ENCODE measurements at regions not wholly inside any gene's neighbourhood (a gene's known extent, or its start where the extent isn't known, plus 50 kb on each side); places are given as distances from the start of the nearest gene placed in this dataset.
"Not testable (repeated sequence)": the region's sequence is repeated elsewhere in the genome, so short reads cannot be mapped to it uniquely, and the experiment has no call there.

DNA sequence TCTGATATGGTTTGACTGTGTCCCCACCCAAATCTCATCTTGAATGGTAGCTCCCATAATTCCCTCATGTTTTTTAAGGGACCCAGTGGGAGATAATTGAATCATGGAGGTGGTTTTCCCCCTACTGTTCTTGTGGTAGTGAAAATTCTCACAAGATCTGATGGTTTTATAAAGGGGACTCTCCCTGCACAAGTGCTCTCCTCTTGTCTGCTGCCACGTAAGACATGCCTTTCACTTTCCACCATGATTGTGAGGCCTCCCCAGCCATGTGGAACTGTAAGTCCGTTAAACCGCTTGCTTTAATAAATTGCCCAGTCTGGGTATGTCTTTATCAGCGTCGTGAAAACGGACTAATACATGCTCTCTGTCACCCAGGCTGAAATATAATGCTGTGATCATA lies 200.9 kb upstream of the SLIT2 start:
- DNase-seq (ENCODE audit: low read depth in 3 of 3), result no peak

DNA sequence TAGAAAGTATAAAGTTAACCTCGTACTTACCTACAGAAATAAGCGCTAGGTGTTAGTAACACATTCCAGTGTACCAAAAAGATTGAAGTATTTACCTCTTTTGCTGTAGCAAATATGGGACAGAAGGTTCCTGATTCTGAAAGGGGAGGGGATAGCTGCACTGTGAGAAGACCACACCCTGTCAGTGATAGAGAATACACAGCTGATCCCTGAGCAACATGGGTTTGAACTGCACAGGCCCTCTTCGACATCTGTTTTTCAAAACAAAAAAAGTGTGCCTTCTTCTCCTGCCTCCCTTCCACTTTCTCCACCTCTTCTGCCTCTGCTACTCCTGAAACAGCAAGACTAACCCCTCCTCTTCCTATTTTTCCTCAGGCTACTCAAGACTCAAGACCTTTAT lies 201.8 kb upstream of the SLIT2 start:
- no peak for DNase-seq (ENCODE audit: low read depth in 3 of 3)

DNA sequence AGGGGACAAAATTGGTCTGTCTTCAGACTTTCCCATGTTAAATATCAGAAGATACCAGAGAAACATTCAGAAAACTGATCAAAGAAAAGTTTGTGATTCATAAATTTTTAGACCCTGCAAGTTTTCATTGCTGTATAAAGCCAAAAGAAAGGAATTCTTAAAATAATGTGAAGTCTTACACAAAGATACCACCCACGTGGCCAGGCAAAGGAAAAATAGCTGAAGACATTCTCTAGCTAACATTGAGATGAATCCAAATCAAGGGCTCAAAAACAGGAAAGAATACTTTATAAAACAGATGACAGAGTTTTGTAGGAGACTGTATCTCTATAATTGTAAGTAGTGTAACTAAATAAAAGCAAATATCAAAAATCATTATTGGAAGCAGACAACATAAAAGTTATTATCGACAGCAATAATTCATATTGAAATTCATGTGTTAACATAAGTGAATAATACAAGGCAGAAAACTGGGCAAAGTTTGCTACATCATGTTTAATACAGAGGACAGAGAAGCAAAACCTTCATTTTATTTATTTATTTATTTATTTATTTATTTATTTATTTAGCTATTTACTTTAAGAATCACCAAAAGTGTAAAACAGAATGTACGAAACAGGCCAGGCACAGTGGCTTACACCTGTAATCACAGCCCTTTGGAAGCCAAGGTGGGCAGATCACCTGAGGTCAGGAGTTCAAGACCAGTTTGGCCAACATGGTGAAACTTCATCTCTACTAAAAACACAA lies 204.6 kb upstream of the SLIT2 start:
- no peak for DNase-seq (ENCODE audit: low read depth in 3 of 3)

DNA sequence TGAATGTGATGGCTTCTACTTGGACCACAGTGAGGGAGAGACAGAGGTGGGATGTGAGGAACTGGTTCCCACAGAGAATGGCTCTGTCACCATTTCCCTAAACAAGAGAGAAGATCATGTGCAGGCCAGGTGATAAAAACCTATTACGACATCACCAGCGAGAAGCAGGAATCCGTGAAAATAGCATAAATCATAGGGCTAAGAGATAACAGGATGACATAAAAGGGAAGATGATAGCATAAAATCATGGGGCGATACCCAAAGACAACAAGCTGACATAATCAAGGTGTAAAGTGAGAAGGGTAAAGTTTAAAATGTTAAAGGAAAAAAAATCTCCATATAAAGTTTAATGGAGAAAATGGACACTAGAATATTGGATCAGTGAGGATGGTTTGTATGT lies 205.5 kb upstream of the SLIT2 start:
- no peak for DNase-seq (ENCODE audit: low read depth in 3 of 3)

DNA sequence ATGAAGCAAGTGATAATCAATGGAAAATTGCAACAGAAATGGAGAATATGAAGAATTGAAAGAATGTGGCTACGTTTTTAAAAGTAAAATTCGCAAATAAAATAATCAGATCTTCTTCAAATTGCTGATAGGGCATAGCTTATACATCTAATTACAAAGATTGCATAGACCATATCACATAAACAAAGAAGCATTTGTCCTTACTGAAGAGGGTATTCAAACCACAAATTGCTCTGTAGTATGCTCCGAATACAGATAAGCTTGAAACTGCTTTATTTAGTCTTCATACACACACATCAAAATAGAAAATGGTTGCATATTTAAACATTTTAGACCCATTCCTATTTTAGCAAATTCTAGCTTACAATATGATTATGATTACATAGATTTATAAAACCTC lies 206.7 kb upstream of the SLIT2 start:
- DNase-seq (ENCODE audit: low read depth in 3 of 3), result no peak

DNA sequence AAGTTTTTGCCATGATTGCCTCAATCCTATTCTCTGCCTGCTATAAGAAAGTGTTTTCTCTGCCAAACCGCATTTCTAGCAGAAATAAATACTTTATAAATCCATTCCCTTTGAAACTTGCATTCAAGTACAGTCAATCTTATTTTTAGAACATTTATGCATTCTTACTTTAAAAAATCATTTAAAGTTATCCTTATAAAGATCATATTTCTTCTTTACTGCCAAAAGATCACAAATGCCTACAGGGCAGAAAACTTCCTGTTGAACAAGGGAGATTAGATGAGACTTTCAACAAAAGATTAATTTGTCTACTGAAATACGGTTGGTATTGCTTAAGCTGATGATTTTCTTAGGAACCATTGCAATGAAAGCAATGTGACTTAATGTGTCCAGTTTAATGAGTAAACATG lies 207.2 kb upstream of the SLIT2 start:
- DNase-seq (ENCODE audit: low read depth in 3 of 3), result no peak

DNA sequence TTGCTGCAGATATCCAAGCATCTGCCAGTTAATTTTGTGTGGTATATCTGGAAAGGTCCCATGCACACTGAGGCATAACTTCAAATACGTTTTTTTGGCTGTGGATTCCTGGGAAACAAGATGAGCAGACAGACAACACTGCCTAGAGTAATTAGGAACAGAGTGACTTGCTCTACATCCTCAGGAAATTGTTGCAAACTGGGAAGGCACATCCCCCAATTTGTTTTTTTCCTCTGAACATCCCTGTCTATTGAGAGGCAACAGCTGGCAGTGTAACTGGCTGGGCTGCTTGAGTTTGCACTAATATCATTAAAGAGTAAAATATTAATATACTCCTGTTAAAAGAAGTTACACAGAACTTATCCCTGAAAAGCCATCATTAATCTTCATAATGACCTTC lies 207.7 kb upstream of the SLIT2 start:
- DNase-seq (ENCODE audit: low read depth in 3 of 3), result no peak

DNA sequence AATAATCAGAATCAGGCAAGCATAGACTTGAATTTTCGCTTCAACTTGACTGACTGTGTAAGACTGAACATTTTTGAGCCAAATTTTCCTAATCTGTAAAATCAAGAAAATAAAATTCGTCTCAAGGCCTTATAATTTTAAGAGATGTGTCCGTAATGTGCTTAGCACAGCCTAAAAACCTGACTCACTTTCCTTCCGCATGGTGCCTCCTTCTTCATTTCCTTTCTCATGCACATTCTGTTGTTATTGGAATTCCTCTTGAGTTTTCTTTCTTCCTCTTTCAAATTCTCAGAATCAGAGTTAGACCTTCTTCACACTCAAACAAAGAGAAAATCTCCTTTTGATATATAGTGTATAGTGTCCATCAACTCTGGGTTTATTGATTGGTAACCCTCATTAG lies 208.9 kb upstream of the SLIT2 start:
- no peak for DNase-seq (ENCODE audit: low read depth in 3 of 3)

DNA sequence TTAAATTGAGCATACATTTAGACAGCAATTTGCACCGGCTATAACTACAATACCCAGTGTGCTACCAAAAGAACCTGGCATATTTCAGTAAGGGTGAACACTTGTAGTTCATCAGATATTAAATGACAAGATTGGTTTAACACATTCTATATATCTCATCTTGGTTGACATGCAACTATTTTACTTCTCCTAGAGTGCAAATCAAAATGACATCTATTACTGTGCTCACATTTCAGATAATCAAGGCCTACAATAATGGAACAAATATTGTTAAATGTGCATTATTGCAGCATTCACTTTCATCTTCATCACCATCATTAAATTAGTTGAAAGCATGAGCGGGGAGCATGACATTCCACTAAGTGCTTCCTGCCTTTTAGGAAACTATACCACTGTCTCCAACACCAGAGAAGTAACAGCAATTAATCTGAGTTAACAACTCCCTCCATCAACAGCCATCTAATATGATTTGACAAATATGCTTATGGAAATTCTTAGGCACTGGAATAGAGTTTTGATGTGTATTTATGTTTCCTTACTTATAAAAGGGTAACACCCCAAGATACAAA lies 209.8 kb upstream of the SLIT2 start:
- no peak for DNase-seq (ENCODE audit: low read depth in 3 of 3)

DNA sequence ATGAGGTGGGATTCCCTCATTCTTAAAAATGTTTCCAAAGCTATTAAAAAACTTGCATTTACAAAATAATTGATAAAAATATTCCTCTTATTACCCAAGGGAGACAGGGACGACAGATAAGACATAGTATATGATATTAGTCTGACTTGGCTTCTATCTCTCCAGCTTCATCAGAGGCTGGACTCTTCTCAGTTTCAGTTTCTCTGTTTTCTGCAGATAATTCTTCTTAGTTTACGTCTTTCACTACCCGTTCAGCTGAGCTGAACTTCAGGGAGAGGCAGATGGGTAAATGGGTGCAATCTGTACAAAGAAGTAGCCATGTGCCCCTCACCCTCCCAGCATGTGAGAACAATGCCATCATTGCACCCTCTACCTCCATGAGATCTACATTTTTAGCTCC lies 214.0 kb upstream of the SLIT2 start:
- DNase-seq (ENCODE audit: low read depth in 3 of 3), result no peak

DNA sequence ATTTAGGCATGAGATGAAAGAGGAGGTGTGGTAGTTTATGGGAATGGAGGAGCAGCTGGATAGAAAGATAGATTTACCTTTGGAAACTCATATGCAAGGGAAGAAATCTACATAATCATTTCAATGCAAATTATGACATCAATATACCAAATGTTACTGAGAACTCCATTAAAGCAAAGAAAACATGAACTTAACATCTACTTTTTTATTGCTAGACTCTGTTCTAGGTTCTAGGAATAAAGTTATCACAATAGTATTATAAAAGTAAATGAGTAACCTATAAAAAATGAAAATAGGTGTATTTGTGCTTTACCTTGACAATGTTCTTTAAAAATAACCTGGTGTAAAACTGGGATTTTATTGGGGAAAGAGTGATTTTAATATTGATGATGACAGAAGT lies 221.6 kb upstream of the SLIT2 start:
- DNase-seq (ENCODE audit: low read depth in 3 of 3), result no peak

DNA sequence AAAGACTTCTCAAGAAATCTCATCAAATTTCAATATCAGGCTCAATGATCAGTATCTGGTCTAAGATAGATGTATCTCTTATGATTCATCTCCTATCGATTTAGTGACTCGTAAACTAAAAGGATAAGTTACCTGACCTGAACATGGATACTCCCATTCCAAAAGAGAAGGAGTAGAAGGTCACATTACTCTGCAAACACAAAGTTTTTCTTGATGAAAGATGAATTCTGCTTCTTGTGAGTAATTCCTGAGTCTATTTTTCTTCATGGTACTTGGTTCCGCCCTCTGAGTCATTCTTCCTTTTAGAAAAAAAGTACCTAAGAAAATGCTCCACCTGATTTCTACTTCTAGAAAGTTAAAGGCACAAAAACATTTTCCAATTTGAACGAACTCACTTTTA lies 223.1 kb upstream of the SLIT2 start:
- no peak for DNase-seq (ENCODE audit: low read depth in 3 of 3)

DNA sequence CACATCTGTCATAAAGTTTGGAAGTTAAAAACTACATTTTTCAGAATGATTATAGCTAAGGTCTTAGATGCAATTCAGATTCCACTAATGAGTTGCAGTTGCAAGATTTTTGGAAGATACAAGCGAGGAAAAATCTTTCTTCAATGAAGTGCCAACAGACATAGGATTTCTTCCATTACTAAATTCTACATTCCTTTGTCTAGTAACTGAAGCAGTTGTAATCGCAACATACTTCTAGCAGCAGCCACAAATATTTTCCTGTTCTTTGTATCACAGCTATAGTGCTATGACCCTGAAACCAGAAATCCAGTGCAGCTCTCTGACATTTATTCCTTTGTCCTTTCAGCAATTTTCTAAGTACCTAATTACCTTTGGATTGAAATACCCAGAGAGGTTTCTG lies 225.2 kb upstream of the SLIT2 start:
- no peak for DNase-seq (ENCODE audit: low read depth in 3 of 3)

DNA sequence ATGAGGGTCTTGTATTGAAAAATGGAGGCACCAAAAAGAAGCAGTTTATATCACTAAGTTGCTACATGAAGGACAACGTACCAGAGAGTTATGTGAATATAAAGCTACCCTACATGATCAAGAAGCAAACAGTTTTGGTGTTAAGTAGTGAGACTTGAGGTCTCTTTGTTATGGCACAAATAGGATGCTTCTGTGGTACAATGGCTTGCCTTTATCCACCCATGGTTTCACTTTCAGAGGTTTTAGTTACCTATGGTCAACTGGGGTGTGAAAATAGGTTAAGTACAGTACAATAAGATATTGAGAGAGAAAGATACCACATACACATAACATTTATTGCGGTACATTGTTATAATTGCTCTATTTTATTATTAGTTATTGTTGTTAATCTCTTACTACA lies 229.2 kb upstream of the SLIT2 start:
- no peak for DNase-seq (ENCODE audit: low read depth in 3 of 3)

DNA sequence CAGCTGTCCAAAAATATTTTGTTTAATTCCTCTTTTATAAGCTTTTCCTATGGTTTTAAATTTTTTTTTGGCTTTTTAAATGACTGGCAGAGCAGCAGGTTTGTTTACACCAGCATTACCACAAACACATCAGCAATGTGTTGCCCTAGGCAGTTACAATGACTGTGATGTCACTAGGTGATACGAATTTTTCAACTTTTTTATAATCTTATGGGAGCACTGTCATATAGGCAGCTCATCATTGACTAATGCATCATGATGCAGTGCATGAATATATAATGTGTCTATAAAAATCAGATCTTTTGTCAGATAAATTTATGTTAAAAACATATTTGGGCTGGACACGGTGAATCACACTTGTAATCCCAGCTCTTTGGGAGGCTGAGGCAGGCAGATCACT lies 231.6 kb upstream of the SLIT2 start:
- no peak for DNase-seq (ENCODE audit: low read depth in 3 of 3)

DNA sequence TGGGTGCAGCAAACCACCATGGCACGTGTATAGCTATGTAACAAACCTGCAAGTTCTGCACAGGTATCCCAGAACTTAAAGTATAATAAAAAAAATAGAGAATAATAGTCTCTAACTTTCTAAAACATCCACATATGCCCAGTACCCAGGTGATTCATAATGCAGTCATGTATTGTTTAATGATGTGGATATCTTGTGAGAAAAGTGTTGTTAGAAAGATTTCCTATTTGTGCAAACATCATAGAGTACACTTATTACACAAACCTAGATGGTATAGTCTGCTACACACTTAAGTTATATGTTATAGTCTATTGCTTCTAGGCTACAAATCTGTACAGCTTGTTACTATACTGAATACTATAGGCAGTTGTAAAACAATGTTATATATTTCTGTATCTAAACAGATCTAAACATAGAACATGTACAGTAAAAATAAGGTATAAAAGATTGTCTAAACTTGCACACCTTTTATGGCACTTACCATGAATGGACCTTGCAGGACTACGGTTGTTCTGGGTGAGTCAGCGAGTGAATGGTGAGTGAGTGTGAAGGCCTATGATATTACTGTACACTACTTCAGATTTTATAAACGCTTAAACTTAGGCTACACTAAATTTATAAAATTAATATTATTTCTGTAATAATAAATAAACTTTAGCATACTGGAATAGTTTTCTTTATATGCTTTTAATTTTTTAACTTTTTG lies 232.2 kb upstream of the SLIT2 start:
- DNase-seq (ENCODE audit: low read depth in 3 of 3), result no peak

DNA sequence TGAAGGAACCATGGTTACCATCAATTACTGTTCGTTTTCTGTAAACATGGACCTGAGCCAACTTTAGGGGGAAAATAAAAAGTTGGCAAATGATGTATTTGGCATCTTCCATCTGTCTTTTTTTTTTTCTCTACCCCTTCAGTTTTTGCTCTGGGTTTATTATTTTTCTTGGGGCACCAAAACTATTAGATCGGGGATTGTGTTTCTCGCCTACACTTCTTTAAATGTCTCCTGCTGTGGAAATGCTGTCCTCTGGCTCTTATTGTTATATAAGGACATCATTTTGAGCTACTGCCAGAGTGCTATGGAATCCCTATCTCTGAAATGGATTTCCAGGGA lies 234.0 kb upstream of the SLIT2 start:
- DNase-seq (ENCODE audit: low read depth in 3 of 3), result no peak

DNA sequence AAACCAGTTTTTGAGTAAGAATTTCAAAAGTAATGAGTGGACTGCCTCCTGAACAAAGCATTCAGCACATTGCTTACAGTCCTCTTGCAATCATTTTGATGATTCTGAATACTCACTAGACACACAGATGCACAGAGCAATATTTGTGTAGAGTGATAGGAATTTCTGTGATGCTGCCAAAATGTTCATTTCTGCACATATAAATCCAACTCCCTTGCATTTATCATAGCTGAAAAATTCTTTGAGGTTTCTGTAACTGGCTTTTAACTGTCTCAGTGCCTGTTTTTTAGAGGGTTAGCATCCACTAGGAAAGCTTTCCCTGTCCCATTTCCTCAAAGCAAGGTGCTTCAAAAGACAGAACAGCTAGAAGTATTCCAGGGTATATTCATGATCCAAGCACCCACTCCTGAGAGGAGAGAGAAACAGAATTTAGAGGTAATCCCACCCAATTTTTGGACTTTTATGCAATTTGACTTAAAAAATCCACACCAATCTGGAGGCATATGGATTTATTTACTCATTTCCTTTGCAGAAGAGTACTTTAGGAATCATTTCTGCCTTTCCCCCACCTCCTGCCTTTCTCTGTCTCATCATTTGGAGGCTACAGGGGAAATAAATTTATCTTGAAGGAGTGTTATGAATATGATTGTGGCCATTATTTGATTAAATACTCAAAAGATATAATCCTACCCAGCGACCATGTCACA lies 234.5 kb upstream of the SLIT2 start:
- no peak for DNase-seq (ENCODE audit: low read depth in 3 of 3)

DNA sequence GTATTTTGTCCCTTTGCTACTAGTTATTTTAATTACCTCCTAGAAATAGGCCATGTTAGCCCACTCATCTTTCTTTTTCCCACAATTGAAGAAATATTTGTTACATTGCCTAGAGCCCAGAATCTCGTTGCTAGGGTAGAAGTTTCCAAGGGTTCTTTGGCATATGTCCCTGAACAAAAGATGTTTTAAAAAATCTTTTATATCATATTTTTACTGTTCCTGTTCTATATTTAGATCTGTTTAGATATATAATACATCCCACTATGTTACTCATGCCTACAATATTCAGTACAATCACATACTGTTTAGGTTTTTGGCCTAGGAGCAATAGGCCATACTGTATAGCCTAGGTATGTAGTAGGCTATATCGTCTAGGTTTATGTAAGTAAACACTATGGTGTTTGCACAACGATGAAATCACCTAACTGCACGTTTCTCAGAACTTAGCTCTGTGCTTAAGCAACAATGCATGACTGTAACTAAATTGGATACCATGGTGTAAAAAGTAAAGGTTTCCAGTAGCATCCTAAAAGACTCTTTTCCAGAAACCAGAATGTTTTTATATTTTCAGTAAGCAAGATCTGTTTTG lies 236.0 kb upstream of the SLIT2 start:
- no peak for DNase-seq (ENCODE audit: low read depth in 3 of 3)

DNA sequence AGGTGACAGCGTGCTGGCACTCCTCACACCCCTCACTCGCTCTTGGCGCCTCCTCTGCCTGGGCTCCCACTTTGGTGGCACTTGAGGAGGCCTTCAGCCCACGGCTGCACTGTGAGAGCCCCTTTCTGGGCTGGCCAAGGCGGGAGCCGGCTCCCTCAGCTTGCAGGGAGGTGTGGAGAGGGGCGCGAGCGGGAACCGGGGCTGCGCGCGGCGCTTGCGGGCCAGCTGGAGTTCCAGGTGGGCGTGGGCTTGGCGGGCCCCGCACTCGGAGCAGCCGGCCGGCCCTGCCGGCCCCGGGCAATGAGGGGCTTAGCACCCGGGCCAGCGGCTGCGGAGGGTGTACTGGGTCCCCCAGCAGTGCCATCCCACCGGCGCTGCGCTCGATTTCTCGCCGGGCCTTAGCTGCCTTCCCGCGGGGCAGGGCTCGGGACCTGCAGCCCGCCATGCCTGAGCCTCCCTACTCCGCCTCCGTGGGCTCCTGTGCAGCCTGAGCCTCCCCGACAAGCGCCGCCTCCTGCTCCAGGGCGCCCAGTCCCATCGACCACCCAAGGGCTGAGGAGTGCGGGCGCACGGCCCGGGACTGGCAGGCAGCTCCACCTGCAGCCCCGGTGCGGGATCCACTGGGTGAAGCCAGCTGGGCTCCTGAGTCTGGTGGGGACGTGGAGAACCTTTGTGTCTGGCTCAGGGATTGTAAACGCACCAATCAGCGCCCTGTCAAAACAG lies 247.7 kb upstream of the SLIT2 start:
- not testable (repeated sequence) for DNase-seq (ENCODE audit: low read depth in 3 of 3)

DNA sequence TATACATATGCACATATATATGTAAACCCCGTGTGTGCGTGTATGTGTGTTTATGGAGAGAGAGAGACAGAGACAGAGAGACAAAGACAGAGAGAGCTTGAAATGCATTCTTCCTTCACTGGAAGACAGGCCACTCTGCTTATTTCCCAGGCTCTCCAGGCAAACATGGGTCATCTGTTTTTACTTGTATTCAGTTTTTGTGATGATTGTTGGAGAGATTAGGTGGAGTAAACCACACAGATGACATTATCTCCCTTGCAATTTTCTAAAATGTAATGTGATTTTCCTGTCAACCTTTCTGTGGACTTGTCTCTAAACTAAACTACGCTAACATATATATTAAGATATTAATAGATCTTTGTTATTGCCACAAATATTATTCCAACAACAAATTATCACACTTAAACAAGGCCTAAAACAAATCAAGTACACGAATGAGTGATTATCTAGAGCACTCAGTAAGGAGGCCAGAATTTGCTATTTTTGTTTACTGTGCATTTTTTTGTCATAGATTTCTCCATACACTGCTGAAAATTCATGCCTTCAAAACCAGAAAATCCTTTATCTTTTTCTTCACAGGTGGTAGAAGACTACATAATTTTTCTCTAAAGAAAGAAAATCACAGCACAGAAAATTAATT lies 251.8 kb upstream of the SLIT2 start:
- DNase-seq (ENCODE audit: low read depth in 3 of 3), result no peak

All from stimulated activated CD4-positive, alpha-beta T cell treated with anti-CD3 and anti-CD28 coated beads, TNF-alpha, amount 100 ng/mL, for 4 hours (primary cell).